Mammary epithelial cell (primary cell): ENCODE measurements at regions not wholly inside any gene's neighbourhood (a gene's known extent, or its start where the extent isn't known, plus 50 kb on each side); places are given as distances from the start of the nearest gene placed in this dataset.

Experiments used
- EZH2 ChIP-seq: IDR thresholded peaks from 2 replicates; pipeline ENCODE4 v1.6.1; 2012; ENCODE audit warnings: low read length, inconsistent platforms, borderline replicate concordance
- TF ChIP-seq, protein P1 (sequence below), 2 donors: IDR thresholded peaks in 1 of 2; conservative IDR thresholded peaks in 1 of 2; 2 replicates each; pipeline ENCODE4 v1.5.1; 2011 to 2012; ENCODE audit warnings: inconsistent platforms in 2 of 2, low read length in 2 of 2, mild to moderate bottlenecking in 2 of 2, control low read depth in 1 of 2, low read depth in 1 of 2; ENCODE audit not compliant: insufficient read depth in 1 of 2; ENCODE audit errors: extremely low read depth in 1 of 2

DNA sequence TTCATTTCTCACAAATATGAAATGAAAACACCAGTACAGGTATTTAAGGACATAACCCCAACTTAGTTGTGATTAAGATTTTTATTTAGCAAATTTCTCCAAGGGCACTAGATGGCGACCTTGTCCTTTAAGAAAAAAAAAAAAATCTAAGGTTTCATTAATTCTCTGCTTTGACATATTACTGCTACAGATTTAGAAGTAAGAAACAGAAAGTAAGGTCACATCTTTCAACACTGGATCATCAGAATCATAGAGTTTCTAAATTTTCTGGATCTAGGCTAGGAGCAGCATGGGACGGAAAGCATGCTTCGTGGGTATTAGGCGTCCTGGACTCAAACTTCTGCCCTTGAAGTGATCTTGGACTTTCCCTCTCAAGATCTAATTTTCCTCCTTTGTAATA lies 85.5 kb upstream of the PRKG1 start:
- TF ChIP-seq, protein P1, sequence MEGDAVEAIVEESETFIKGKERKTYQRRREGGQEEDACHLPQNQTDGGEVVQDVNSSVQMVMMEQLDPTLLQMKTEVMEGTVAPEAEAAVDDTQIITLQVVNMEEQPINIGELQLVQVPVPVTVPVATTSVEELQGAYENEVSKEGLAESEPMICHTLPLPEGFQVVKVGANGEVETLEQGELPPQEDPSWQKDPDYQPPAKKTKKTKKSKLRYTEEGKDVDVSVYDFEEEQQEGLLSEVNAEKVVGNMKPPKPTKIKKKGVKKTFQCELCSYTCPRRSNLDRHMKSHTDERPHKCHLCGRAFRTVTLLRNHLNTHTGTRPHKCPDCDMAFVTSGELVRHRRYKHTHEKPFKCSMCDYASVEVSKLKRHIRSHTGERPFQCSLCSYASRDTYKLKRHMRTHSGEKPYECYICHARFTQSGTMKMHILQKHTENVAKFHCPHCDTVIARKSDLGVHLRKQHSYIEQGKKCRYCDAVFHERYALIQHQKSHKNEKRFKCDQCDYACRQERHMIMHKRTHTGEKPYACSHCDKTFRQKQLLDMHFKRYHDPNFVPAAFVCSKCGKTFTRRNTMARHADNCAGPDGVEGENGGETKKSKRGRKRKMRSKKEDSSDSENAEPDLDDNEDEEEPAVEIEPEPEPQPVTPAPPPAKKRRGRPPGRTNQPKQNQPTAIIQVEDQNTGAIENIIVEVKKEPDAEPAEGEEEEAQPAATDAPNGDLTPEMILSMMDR (conservative IDR thresholded peaks at IDR 0.05 in 1 of 2, IDR thresholded peaks at IDR 0.05 in 1 of 2; ENCODE audit: extremely low read depth in 1 of 2, insufficient read depth in 1 of 2, low read depth in 1 of 2, low read length in 2 of 2) = peak; percentile 24 to 35
- no peak for TF ChIP-seq EZH2
